ENCODE measurements at regions not wholly inside any gene's neighbourhood (a gene's known extent, or its start where the extent isn't known, plus 50 kb on each side); places are given as distances from the start of the nearest gene placed in this dataset.

DNA sequence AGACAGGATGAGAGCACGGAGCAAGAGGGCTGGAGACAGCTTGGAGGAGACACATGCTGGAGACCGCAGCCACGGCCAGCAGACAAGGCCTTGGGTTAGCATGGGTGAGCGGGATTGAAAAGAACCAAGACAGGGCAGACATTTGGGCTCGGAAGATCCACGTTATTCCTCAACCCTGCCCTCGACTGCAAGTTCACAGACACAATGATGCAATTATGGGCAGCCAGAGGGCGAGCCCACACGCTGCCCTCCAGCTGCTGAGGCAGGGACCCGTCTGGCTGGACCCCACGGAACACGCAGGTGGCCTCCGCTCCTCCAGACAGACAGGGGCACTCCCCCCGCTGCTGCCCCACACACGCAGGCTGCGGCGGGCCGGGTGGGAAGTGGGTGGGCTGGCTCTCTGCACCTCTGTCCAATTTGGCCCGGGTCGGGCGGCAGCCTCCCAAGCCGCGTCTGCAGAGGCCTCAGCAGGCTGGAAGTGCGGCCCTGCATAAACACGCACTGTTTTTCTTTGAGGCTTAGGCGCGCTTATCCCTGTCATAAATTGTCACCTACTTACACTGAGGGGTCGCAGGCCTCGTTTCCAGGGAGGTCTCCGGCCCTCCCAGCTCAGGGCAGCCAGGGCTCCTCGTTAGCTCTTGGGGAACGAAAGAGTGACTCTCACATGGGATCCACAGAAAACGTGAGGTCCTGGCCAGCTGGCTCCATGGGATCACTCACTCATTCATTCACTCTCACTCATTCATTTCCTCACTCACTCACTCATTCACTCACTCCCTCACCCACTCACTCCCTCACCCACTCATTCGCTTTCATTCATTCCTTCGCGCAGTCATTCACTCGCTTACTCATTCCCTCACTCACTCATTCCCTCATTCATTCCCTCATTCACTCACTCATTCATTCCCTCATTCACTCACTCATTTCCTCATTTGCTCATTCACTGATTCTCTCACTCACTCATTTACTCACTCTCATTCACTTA, 303.9 kb downstream of the C16orf95 start:
- H3K4me3 ChIP-seq (ENCODE audit: low read depth, low read length): no peak overlapping the region
- TF ChIP-seq, protein P1, sequence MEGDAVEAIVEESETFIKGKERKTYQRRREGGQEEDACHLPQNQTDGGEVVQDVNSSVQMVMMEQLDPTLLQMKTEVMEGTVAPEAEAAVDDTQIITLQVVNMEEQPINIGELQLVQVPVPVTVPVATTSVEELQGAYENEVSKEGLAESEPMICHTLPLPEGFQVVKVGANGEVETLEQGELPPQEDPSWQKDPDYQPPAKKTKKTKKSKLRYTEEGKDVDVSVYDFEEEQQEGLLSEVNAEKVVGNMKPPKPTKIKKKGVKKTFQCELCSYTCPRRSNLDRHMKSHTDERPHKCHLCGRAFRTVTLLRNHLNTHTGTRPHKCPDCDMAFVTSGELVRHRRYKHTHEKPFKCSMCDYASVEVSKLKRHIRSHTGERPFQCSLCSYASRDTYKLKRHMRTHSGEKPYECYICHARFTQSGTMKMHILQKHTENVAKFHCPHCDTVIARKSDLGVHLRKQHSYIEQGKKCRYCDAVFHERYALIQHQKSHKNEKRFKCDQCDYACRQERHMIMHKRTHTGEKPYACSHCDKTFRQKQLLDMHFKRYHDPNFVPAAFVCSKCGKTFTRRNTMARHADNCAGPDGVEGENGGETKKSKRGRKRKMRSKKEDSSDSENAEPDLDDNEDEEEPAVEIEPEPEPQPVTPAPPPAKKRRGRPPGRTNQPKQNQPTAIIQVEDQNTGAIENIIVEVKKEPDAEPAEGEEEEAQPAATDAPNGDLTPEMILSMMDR (conservative IDR thresholded peaks at IDR 0.05; ENCODE audit: low read depth, low read length): no peak
- no peak for DNase-seq (ENCODE audit: low read depth)

DNA sequence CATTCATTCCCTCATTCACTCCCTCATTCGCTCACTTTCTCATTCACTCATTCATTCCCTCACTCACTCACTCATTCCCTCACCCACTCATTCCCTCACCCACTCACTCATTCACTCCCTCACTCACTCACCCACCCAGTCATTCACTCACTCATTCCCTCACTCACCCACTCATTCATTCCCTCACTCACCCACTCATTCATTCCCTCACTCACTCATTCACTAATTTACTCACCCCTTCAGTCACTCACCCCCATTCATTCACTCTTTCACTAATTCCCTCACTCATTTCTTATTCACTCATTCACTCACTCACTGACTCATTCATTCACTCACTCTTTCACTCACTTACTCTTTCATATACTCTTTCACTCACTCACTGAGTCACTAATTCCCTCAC, 303.1 kb downstream of the C16orf95 start:
- H3K4me3 ChIP-seq (ENCODE audit: low read depth, low read length): no peak overlapping the region
- TF ChIP-seq, protein P1 (conservative IDR thresholded peaks at IDR 0.05; ENCODE audit: low read depth, low read length): no peak
- DNase-seq (ENCODE audit: low read depth): no peak

DNA sequence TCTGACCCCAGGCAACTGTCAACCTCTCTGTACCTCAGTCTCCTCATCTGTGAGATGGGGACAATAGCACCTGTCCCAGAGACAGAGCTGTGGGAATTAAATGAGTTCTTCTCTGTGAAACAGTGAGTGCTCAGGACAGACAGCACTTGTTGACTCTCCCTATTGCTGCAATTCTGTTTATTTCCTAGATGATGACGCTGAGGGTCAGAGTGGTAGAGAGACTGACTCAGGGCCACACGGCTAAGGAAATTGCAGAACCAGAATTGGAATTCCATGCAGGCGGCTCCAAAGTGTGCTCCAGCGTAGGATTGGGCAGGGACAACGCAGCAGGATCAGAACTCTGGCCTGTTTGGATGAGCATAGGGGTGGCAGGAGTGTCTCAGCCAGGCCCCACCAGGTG, 302.2 kb downstream of the C16orf95 start:
- no peak overlapping the region for H3K4me3 ChIP-seq (ENCODE audit: low read depth, low read length)
- DNase-seq (ENCODE audit: low read depth): no peak
- TF ChIP-seq, protein P1 (conservative IDR thresholded peaks at IDR 0.05; ENCODE audit: low read depth, low read length): no peak

DNA sequence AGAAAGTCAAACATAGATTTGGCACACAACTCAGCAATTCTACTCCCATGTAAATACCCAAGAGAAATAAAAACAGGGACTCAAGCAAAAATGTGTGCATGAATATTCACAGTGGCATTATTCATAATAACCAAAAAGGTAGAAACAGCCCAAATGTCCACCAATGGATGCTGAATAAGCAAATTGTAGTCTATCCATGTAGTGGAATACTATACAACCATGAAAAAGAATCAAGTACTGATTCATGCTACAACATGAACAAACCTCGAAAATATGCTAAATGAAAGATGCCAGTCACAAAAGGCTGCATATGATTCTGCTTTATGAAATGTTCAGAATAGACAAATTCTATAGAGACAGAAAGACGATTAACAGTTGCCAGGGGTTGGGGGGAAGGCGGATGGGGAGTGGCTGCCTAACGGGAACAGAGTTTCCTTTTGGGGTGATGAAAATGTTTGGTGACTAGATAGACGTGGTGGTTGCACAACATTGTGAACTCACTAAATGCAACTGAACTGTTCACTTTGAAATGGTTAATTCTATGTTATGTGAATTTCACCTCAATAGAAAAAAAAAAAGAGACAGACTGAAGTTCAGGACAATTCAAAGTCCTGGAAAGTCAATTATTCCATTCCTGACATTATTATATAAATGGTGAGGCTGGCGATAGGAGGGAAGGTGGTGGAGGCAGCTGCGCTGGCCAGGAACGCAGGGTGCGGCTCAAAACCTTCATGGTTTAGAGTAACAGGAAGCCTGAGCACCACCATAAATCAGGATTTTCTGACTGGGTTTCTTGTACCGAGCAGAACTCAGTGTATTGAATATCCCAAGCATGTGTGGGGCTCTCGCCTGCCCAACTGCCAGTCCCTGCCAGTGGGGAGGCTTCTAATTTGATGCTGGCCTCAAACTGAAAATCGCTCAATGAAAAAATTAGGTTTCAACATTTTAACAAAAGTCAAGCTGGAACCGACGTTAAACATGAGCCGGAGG, 300.9 kb downstream of the C16orf95 start:
- no peak overlapping the region for H3K4me3 ChIP-seq (ENCODE audit: low read depth, low read length)
- TF ChIP-seq, protein P1 (conservative IDR thresholded peaks at IDR 0.05; ENCODE audit: low read depth, low read length): no peak
- DNase-seq (ENCODE audit: low read depth): no peak

DNA sequence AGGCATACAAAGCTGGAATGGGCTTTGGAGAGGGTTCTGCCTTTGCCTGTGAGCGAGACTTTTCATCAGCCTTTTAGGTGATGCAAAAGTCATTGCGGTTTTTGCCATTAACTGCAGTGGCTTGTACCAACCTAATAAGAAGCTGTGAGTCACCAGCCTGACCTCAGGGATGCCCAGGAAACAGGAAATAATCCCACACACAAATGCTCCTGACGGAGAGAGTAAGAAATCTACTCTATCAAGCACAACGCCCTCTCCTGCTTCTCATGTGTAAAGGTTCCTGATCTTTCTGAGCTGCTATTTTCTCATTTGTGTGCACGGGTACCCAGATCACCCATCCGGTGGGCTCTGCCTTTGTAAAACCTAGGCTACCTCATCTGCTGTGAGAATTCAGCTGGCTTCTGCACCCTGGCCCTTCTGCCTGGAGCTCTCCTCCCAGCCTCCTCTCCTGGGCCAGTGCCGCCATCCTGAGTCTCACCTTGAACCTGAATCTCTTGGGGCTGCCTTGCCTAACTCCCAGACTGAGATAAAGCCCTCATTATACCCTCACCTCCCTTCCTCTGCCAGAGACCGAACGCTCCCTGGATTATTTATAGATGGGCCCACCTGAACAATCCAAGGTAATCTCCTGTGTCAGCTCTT, 299.7 kb downstream of the C16orf95 start:
- no peak overlapping the region for H3K4me3 ChIP-seq (ENCODE audit: low read depth, low read length)
- TF ChIP-seq, protein P1 (conservative IDR thresholded peaks at IDR 0.05; ENCODE audit: low read depth, low read length): peak; percentile 66
- DNase-seq (ENCODE audit: low read depth): peak; percentile 85

DNA sequence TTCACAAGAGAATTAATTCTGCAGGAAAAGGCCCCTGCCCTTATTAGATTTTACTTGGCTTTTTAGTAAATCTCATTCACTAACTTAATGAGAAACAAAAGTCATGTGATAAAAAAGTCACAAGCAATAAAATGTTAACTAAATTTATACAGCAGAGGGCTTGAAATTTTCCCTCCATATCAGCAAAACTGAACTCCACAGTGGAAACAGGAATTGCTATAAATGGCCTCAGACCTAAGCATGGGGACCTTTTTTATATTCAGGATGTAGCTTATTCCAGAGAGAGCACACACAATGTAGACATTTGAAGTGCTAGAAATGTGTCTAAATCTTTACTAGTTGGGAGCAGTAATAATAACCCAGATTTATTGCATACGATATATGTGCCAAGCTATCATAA, 291.5 kb downstream of the C16orf95 start:
- no peak for DNase-seq (ENCODE audit: low read depth)
- TF ChIP-seq, protein P1 (conservative IDR thresholded peaks at IDR 0.05; ENCODE audit: low read depth, low read length): no peak
- no peak overlapping the region for H3K4me3 ChIP-seq (ENCODE audit: low read depth, low read length)
